HCT116 (cell line): ENCODE measurements at regions not wholly inside any gene's neighbourhood (a gene's known extent, or its start where the extent isn't known, plus 50 kb on each side); places are given as distances from the start of the nearest gene placed in this dataset.

Experiments
- ATAC-seq: fragments of 200-7000 bp; cut with Tn5 transposase; 2 replicates; pipeline ENCODE4 v1.9.1; 2020; ENCODE audit warnings: mild to moderate bottlenecking, moderate library complexity
- BruUV-seq: library from RNA; stranded (reverse); fragments of 400-500 nt; replicated peaks from 2 replicates; lab custom pipeline; 2021; lab: Mats Ljungman, UMichigan
- CTCF ChIA-PET: fragments of 300-600 bp; sonication (Branson Sonifier 250); formaldehyde crosslinking; loops from one replicate; lab custom pipeline; 2021; ENCODE audit warnings: antibody characterized with exemption; lab: Charles Lee
- POLR2A ChIA-PET: fragments of 300-600, 350-600 bp; sonication (Branson Sonifier 250); formaldehyde crosslinking; loops from one replicate; lab custom pipeline; 2021; ENCODE audit warnings: antibody characterized with exemption; lab: Charles Lee
- RAD21 ChIA-PET, 2 experiments: fragments of 300-600 bp; sonication (Branson Sonifier 250); formaldehyde crosslinking; loops; one replicate each; lab custom pipeline; 2023; ENCODE audit warnings: low total read pairs in 2 of 2; ENCODE audit not compliant: uncharacterized antibody in 2 of 2, unreplicated experiment in 2 of 2, low non-redundant PET in 1 of 2; lab: Charles Lee
- DNase-seq: peaks from one replicate; pipeline ENCODE4 v3.0.0-alpha.2; 2010; ENCODE audit warnings: low read depth, low spot score
- H2AFZ ChIP-seq: fragments of 200-600 bp; shearing (Covaris generic), sonication (generic); 2 replicates; pipeline ENCODE4 v1.6.1; 2017; ENCODE audit warnings: low read depth, mixed run types, mixed read lengths, antibody characterized with exemption, low read length; ENCODE audit not compliant: poor library complexity, severe bottlenecking
- H3K27ac ChIP-seq: 2 replicates; pipeline ENCODE4 v1.5.1; 2012; ENCODE audit warnings: low read depth, low read length
- H3K27me3 ChIP-seq: fragments of 200-600 bp; sonication (generic); 2 replicates; pipeline ENCODE4 v1.6.1; 2016; ENCODE audit warnings: mixed run types, low read length, mixed read lengths; ENCODE audit not compliant: insufficient read depth
- H3K36me3 ChIP-seq, 2 experiments: fragments of 200-500 bp in 1 of 2; fragments of 200-600 bp in 1 of 2; sonication (Bioruptor generic) in 1 of 2; sonication (generic) in 1 of 2; 2 replicates each; pipeline versions ENCODE4 v1.5.1 to v1.6.1; 2014 to 2016; ENCODE audit warnings: low read length in 2 of 2, inconsistent platforms in 1 of 2, mixed read lengths in 1 of 2, mixed run types in 1 of 2; ENCODE audit not compliant: insufficient read depth in 2 of 2, control insufficient read depth in 1 of 2
- H3K4me1 ChIP-seq, 2 experiments: fragments of 200-600 bp in 1 of 2; sonication (generic) in 1 of 2; 2 replicates each; pipeline versions ENCODE4 v1.5.1 to v1.6.1; 2012 to 2017; ENCODE audit warnings: low read length in 2 of 2, inconsistent platforms in 1 of 2, mild to moderate bottlenecking in 1 of 2, mixed read lengths in 1 of 2, mixed run types in 1 of 2, moderate library complexity in 1 of 2; ENCODE audit not compliant: insufficient read depth in 2 of 2, control insufficient read depth in 1 of 2
- H3K4me2 ChIP-seq: fragments of 200-600 bp; sonication (generic); 2 replicates; pipeline ENCODE4 v1.6.1; 2017; ENCODE audit warnings: mixed run types, low read length, mixed read lengths
- H3K4me3 ChIP-seq, 2 experiments: fragments of 200-600 bp in 1 of 2; sonication (generic) in 1 of 2; replicated peaks in 1 of 2; 2 replicates each; pipeline ENCODE4 v1.5.1; 2011 to 2016; ENCODE audit warnings: low read length in 2 of 2, control low read depth in 1 of 2, low read depth in 1 of 2, mild to moderate bottlenecking in 1 of 2, mixed read lengths in 1 of 2, mixed run types in 1 of 2
- H3K79me2 ChIP-seq: fragments of 200-600 bp; sonication (generic); 2 replicates; pipeline ENCODE4 v1.6.1; 2017; ENCODE audit warnings: mild to moderate bottlenecking, mixed run types, low read length, moderate library complexity, mixed read lengths; ENCODE audit not compliant: insufficient read depth
- H3K9ac ChIP-seq: fragments of 200-600 bp; sonication (generic); 2 replicates; pipeline ENCODE4 v1.6.1; 2016; ENCODE audit warnings: low read length, mixed read lengths
- H3K9me2 ChIP-seq: fragments of 200-600 bp; sonication (generic), shearing (Covaris generic); 2 replicates; pipeline ENCODE4 v1.6.1; 2017; ENCODE audit warnings: mixed run types, mild to moderate bottlenecking, moderate library complexity; ENCODE audit not compliant: insufficient read depth
- H3K9me3 ChIP-seq, 2 experiments: fragments of 200-500 bp in 1 of 2; fragments of 200-600 bp in 1 of 2; sonication (Bioruptor generic) in 1 of 2; sonication (generic) in 1 of 2; 2 replicates each; pipeline ENCODE4 v1.6.1; 2014 to 2017; ENCODE audit warnings: low read length in 2 of 2, mixed read lengths in 2 of 2, inconsistent platforms in 1 of 2, low read depth in 1 of 2, mild to moderate bottlenecking in 1 of 2, mixed run types in 1 of 2, moderate library complexity in 1 of 2; ENCODE audit not compliant: control insufficient read depth in 1 of 2, insufficient read depth in 1 of 2
- H4K20me1 ChIP-seq: fragments of 200-600 bp; sonication (generic), shearing (Covaris generic); 2 replicates; pipeline ENCODE4 v1.6.1; 2017; ENCODE audit warnings: mixed run types, mild to moderate bottlenecking, moderate library complexity; ENCODE audit not compliant: insufficient read depth
- CBX3 ChIP-seq: IDR thresholded peaks from 2 replicates; pipeline ENCODE4 v1.6.1; 2012; ENCODE audit warnings: low read depth
- CEBPB ChIP-seq: IDR thresholded peaks from 2 replicates; pipeline ENCODE4 v1.6.1; 2012; ENCODE audit warnings: low read depth
- CTCF ChIP-seq, 3 experiments: fragments of 200-600 bp in 1 of 3; sonication (generic) in 1 of 3; IDR thresholded peaks in 2 of 3; conservative IDR thresholded peaks in 1 of 3; 2 replicates each; pipeline ENCODE4 v1.5.1; 2012 to 2017; ENCODE audit warnings: low read depth in 2 of 3, low read length in 2 of 3, antibody characterized with exemption in 1 of 3, borderline replicate concordance in 1 of 3, control low read depth in 1 of 3, mild to moderate bottlenecking in 1 of 3, mixed read lengths in 1 of 3, mixed run types in 1 of 3, moderate library complexity in 1 of 3; ENCODE audit not compliant: insufficient read depth in 1 of 3
- EGR1 ChIP-seq: IDR thresholded peaks from 2 replicates; pipeline ENCODE4 v1.6.1; 2012; ENCODE audit warnings: low read depth
- ELF1 ChIP-seq: IDR thresholded peaks from 2 replicates; pipeline ENCODE4 v1.6.1; 2012; ENCODE audit warnings: low read depth, borderline replicate concordance
- EZH2 ChIP-seq: fragments of 200-600 bp; sonication (generic); IDR thresholded peaks from 2 replicates; pipeline ENCODE4 v1.6.1; 2017; ENCODE audit warnings: antibody characterized with exemption, mixed run types
- EZH2phosphoT487 ChIP-seq: fragments of 200-600 bp; IDR thresholded peaks from 2 replicates; pipeline ENCODE4 v1.6.1; 2018; ENCODE audit warnings: antibody characterized with exemption, borderline replicate concordance
- FOSL1 ChIP-seq: IDR thresholded peaks from 2 replicates; pipeline ENCODE4 v1.6.1; 2012; ENCODE audit warnings: low read depth
- MAX ChIP-seq: IDR thresholded peaks from 2 replicates; pipeline ENCODE4 v1.6.1; 2012
- POLR2A ChIP-seq: IDR thresholded peaks from 2 replicates; pipeline ENCODE4 v1.7.0; 2011; ENCODE audit warnings: borderline replicate concordance; ENCODE audit not compliant: insufficient read depth, insufficient read length; ENCODE audit errors: extremely low read depth
- POLR2AphosphoS5 ChIP-seq: IDR thresholded peaks from 2 replicates; pipeline ENCODE4 v1.6.1; 2011; ENCODE audit warnings: mild to moderate bottlenecking, low read depth, low read length, moderate library complexity
- RAD21 ChIP-seq: IDR thresholded peaks from 2 replicates; pipeline ENCODE4 v1.6.1; 2012; ENCODE audit warnings: low read depth, mild to moderate bottlenecking
- SIN3A ChIP-seq: IDR thresholded peaks from 2 replicates; pipeline ENCODE4 v1.6.1; 2012; ENCODE audit warnings: low read depth
- SP1 ChIP-seq: IDR thresholded peaks from 2 replicates; pipeline ENCODE4 v1.6.1; 2012; ENCODE audit warnings: low read depth
- SRF ChIP-seq: IDR thresholded peaks from 2 replicates; pipeline ENCODE4 v1.6.1; 2012; ENCODE audit warnings: low read depth
- YY1 ChIP-seq: IDR thresholded peaks from 2 replicates; pipeline ENCODE4 v1.6.1; 2011; ENCODE audit warnings: low read length, low read depth, moderate library complexity, mild to moderate bottlenecking; ENCODE audit not compliant: insufficient replicate concordance; ENCODE audit errors: extremely low read depth
- ZBTB33 ChIP-seq: IDR thresholded peaks from 2 replicates; pipeline ENCODE4 v1.6.1; 2011; ENCODE audit warnings: mild to moderate bottlenecking, low read length, moderate library complexity; ENCODE audit not compliant: insufficient replicate concordance; ENCODE audit errors: extremely low read depth
- ZFX ChIP-seq: fragments of 450-650 bp; IDR thresholded peaks from 2 replicates; pipeline ENCODE4 v1.6.1; 2017
- ZNF274 ChIP-seq: fragments of 200-500 bp; sonication (Bioruptor generic); IDR thresholded peaks from 2 replicates; pipeline ENCODE4 v1.6.1; 2014; ENCODE audit warnings: mild to moderate bottlenecking, low read depth, low read length, inconsistent platforms
- intact Hi-C: fragments of 100-400 bp; cut with micrococcal nuclease; formaldehyde crosslinking; loops from 2 replicates; pipeline ENCODE4 v1.10.0; 2022
- TF ChIP-seq, protein P1 (sequence below): IDR thresholded peaks from 2 replicates; pipeline ENCODE4 v1.6.1; 2012; ENCODE audit warnings: low read depth

GRCh38 chr5:171703146-171703545 lies 82.5 kb upstream of the SMIM23 start:
- ChIA-PET POLR2A (no interaction called here), RAD21 (no interaction called here), CTCF (no interaction called here)
- H3K36me3 ChIP-seq: no peaks in the 10 kb centered on the region
- H3K4me3 ChIP-seq: no peak overlapping the region
- no peaks in the 10 kb centered on the region for H3K9me3 ChIP-seq
- no peak overlapping the region for H3K27ac ChIP-seq
- H3K4me2 ChIP-seq: no peak overlapping the region
- H4K20me1 ChIP-seq: no peaks in the 10 kb centered on the region
- intact Hi-C loops: no loop called here
- BruUV-seq: no TSS peak
- ATAC-seq (no peak), DNase-seq (no peak)
- no peaks in the 10 kb centered on the region; the same call in 1 of the 2 replicates for H3K27me3 ChIP-seq
- no peaks in the 10 kb centered on the region for H3K79me2 ChIP-seq
- no peak overlapping the region for H3K9ac ChIP-seq
- no peaks in the 10 kb centered on the region for H3K4me1 ChIP-seq
- H3K9me2 ChIP-seq: no peaks in the 10 kb centered on the region
- TF ChIP-seq RAD21 (no peak), ZBTB33 (no peak), CTCF (IDR thresholded peaks at IDR 0.05 in 2 of 3, conservative IDR thresholded peaks at IDR 0.05 in 1 of 3; ENCODE audit: borderline replicate concordance in 1 of 3, insufficient read depth in 1 of 3, low read depth in 2 of 3, low read length in 2 of 3) (no peak), EGR1 (no peak), EZH2phosphoT487 (no peak), SP1 (no peak), POLR2AphosphoS5 (no peak), CEBPB (no peak), MAX (no peak), SRF (no peak), EZH2 (no peak), FOSL1 (no peak), POLR2A (no peak), ZFX (no peak), ELF1 (no peak), SIN3A (no peak), YY1 (no peak), ZNF274 (no peak), CBX3 (no peak)
- TF ChIP-seq, protein P1, sequence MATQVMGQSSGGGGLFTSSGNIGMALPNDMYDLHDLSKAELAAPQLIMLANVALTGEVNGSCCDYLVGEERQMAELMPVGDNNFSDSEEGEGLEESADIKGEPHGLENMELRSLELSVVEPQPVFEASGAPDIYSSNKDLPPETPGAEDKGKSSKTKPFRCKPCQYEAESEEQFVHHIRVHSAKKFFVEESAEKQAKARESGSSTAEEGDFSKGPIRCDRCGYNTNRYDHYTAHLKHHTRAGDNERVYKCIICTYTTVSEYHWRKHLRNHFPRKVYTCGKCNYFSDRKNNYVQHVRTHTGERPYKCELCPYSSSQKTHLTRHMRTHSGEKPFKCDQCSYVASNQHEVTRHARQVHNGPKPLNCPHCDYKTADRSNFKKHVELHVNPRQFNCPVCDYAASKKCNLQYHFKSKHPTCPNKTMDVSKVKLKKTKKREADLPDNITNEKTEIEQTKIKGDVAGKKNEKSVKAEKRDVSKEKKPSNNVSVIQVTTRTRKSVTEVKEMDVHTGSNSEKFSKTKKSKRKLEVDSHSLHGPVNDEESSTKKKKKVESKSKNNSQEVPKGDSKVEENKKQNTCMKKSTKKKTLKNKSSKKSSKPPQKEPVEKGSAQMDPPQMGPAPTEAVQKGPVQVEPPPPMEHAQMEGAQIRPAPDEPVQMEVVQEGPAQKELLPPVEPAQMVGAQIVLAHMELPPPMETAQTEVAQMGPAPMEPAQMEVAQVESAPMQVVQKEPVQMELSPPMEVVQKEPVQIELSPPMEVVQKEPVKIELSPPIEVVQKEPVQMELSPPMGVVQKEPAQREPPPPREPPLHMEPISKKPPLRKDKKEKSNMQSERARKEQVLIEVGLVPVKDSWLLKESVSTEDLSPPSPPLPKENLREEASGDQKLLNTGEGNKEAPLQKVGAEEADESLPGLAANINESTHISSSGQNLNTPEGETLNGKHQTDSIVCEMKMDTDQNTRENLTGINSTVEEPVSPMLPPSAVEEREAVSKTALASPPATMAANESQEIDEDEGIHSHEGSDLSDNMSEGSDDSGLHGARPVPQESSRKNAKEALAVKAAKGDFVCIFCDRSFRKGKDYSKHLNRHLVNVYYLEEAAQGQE: no peak
- H2AFZ ChIP-seq: no peak overlapping the region
